Keratinocyte (primary cell): ENCODE measurements at regions not wholly inside any gene's neighbourhood (a gene's known extent, or its start where the extent isn't known, plus 50 kb on each side); places are given as distances from the start of the nearest gene placed in this dataset.

ENCODE experiments used
- CTCF ChIP-seq, 3 experiments: IDR thresholded peaks in 1 of 3; conservative IDR thresholded peaks in 1 of 3; optimal IDR thresholded peaks in 1 of 3; 2 replicates in 2 of 3; 3 replicates in 1 of 3; pipeline versions ENCODE3 to v1.5.1; 2011; ENCODE audit warnings: low read length in 3 of 3, mild to moderate bottlenecking in 3 of 3, moderate library complexity in 2 of 3, control low read depth in 1 of 3, inconsistent platforms in 1 of 3; ENCODE audit not compliant: insufficient read depth in 2 of 3; ENCODE audit errors: extremely low read depth in 1 of 3
- EZH2 ChIP-seq: IDR thresholded peaks from one replicate; pipeline ENCODE4 v1.6.1; 2012; ENCODE audit warnings: inconsistent platforms, mild to moderate bottlenecking, low read length, moderate library complexity

- TF ChIP-seq EZH2 (no peak), CTCF (optimal IDR thresholded peaks at IDR 0.05 in 1 of 3, IDR thresholded peaks at IDR 0.05 in 1 of 3, conservative IDR thresholded peaks at IDR 0.05 in 1 of 3; ENCODE audit: extremely low read depth in 1 of 3, insufficient read depth in 2 of 3, low read length in 3 of 3) (no peak)
Measured at GRCh38 chr18:76202322-76202721, 292.7 kb downstream of the ZNF516 start.
